ENCODE measurements at regions not wholly inside any gene's neighbourhood (a gene's known extent, or its start where the extent isn't known, plus 50 kb on each side); places are given as distances from the start of the nearest gene placed in this dataset.

DNA sequence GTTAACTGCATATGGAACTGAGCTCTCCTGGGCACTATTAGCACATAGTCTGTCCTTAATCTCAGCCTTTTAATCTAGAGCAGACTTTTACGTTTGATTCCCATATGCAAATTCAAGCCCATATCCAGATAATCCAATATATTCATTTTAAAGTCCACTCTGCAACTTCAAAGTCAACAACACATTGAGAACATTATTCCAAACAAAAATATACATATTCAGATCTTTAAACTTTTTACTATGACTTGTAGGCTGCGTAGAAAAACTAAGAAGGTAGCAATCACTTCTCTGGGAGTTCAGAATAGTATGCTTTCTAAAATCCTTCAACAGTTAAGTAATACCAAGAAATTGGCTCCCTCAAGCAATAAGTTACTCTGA is 499.4 kb downstream of the SPATA31D1 start:
- H3K14ac ChIP-seq (ENCODE audit: low read length) = no peak overlapping the region
- DNase-seq (ENCODE audit: low spot score) = no peak
- no peaks in the 10 kb centered on the region for H3K27me3 ChIP-seq (ENCODE audit: control insufficient read depth in 3 of 3, insufficient read depth in 3 of 3, low read depth in 1 of 3, low read length in 3 of 3)
- H4K8ac ChIP-seq (ENCODE audit: low read depth, low read length) = no peak overlapping the region
- H3K9me3 ChIP-seq (replicated peaks in 1 of 2; ENCODE audit: control insufficient read depth in 2 of 2, insufficient read depth in 1 of 2, low read depth in 1 of 2, low read length in 2 of 2) = no peaks in the 10 kb centered on the region
- H2BK12ac ChIP-seq (ENCODE audit: low read length) = no peak overlapping the region
- H3K79me1 ChIP-seq (ENCODE audit: low read depth, low read length) = no peaks in the 10 kb centered on the region
- no peak overlapping the region for H3K4me3 ChIP-seq (ENCODE audit: low read length in 2 of 2)
- H3K4ac ChIP-seq (ENCODE audit: low read length) = no peak overlapping the region
- no peak overlapping the region for H2BK120ac ChIP-seq (ENCODE audit: low read depth, low read length)
- WGBS, 2 donors (ENCODE audit: extremely low coverage in 2 of 2, insufficient read length in 2 of 2, insufficient replicate concordance in 1 of 2) = no CpG with 5 or more reads among the region's 2 CpGs
- H3K36me3 ChIP-seq (replicated peaks in 1 of 2; ENCODE audit: control insufficient read depth in 2 of 2, insufficient read depth in 2 of 2, low read length in 2 of 2) = no peaks in the 10 kb centered on the region
- peaks cover 8 to 11% of the 10 kb centered on the region in 2 donors for H3K4me1 ChIP-seq (ENCODE audit: control insufficient read depth in 2 of 2, insufficient read depth in 1 of 2, low read depth in 1 of 2, low read length in 2 of 2)
- H2BK15ac ChIP-seq (ENCODE audit: low read length) = no peak overlapping the region
- no peak overlapping the region for H2BK5ac ChIP-seq (ENCODE audit: low read length)
- no peak overlapping the region for H3K9ac ChIP-seq (ENCODE audit: low read depth, low read length, poor library complexity)
- no peak overlapping the region for H3K18ac ChIP-seq (ENCODE audit: low read length)
- H2AK5ac ChIP-seq (ENCODE audit: low read depth, low read length) = no peak overlapping the region
- no peak overlapping the region for H3K4me2 ChIP-seq (ENCODE audit: insufficient read depth, low read length, poor library complexity, severe bottlenecking)
- H3K27ac ChIP-seq (replicated peaks; ENCODE audit: low read length) = no peak overlapping the region
- H3K23ac ChIP-seq (ENCODE audit: low read depth, low read length, poor library complexity) = no peak overlapping the region
- H4K91ac ChIP-seq (ENCODE audit: low read depth, low read length, poor library complexity) = no peak overlapping the region
- no peak overlapping the region for H2AFZ ChIP-seq (ENCODE audit: low read length)

DNA sequence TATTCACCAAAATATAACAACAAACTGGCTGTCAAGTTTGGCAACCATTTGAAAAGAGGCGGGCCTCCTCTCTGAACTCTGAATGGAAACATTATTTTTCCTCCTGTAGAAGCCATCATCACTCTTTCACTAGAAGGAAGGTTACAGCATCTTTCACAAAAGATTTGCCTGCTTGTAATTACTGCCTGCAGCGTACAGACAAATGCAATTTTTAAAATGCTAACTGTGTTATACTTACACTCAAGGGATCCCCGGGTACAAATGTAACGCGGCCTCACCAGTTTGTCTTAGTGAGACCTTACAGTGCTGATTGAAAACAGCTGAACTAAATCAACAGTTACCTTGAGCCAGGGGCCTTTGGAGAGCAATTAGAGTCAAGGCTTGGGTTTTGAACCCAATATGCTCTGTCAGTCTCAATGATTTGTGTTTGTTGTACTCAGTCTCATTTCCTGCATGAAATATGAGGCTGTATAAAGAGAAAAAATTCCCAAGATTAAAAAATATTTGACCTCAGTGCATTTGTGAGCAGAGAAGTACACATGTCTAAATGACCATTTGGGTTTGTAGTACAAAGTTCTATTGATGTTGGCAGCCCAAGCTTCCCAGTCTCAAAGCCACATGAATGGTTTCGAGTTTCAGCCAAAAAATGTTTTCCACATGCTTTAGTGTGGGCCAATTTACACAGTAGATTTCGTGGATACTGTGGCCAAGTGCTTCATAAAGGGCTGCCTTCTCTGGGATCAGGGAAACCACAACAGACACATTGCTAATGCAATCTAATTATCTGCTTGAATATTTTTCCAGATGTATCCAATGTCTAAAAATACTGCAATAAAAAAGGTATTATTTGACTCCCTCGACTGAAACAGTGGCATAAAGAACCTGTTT is 500.0 kb downstream of the SPATA31D1 start:
- Histone ChIP-seq H3K23ac (ENCODE audit: low read depth, low read length, poor library complexity) (no peak overlapping the region), H3K4me3 (ENCODE audit: low read length in 2 of 2) (no peak overlapping the region), H3K36me3 (replicated peaks in 1 of 2; ENCODE audit: control insufficient read depth in 2 of 2, insufficient read depth in 2 of 2, low read length in 2 of 2) (no peaks in the 10 kb centered on the region), H3K4me1 (ENCODE audit: control insufficient read depth in 2 of 2, insufficient read depth in 1 of 2, low read depth in 1 of 2, low read length in 2 of 2) (peaks cover 8 to 11% of the 10 kb centered on the region in 2 donors), H2AK5ac (ENCODE audit: low read depth, low read length) (no peak overlapping the region), H4K91ac (ENCODE audit: low read depth, low read length, poor library complexity) (no peak overlapping the region), H3K4me2 (ENCODE audit: insufficient read depth, low read length, poor library complexity, severe bottlenecking) (no peak overlapping the region), H2BK5ac (ENCODE audit: low read length) (no peak overlapping the region), H3K27me3 (ENCODE audit: control insufficient read depth in 3 of 3, insufficient read depth in 3 of 3, low read depth in 1 of 3, low read length in 3 of 3) (no peaks in the 10 kb centered on the region), H4K8ac (ENCODE audit: low read depth, low read length) (no peak overlapping the region), H2BK120ac (ENCODE audit: low read depth, low read length) (no peak overlapping the region), H3K79me1 (ENCODE audit: low read depth, low read length) (no peaks in the 10 kb centered on the region), H3K14ac (ENCODE audit: low read length) (no peak overlapping the region), H3K9me3 (replicated peaks in 1 of 2; ENCODE audit: control insufficient read depth in 2 of 2, insufficient read depth in 1 of 2, low read depth in 1 of 2, low read length in 2 of 2) (no peaks in the 10 kb centered on the region), H2BK12ac (ENCODE audit: low read length) (no peak overlapping the region), H2AFZ (ENCODE audit: low read length) (peak overlapping the region; percentile 60), H3K9ac (ENCODE audit: low read depth, low read length, poor library complexity) (no peak overlapping the region), H3K27ac (replicated peaks; ENCODE audit: low read length) (no peak overlapping the region), H2BK15ac (ENCODE audit: low read length) (no peak overlapping the region), H3K18ac (ENCODE audit: low read length) (no peak overlapping the region), H3K4ac (ENCODE audit: low read length) (no peak overlapping the region)
- DNase-seq (ENCODE audit: low spot score) = no peak
- WGBS, 2 donors (ENCODE audit: extremely low coverage in 2 of 2, insufficient read length in 2 of 2, insufficient replicate concordance in 1 of 2) = no CpG with 5 or more reads among the region's 8 CpGs

DNA sequence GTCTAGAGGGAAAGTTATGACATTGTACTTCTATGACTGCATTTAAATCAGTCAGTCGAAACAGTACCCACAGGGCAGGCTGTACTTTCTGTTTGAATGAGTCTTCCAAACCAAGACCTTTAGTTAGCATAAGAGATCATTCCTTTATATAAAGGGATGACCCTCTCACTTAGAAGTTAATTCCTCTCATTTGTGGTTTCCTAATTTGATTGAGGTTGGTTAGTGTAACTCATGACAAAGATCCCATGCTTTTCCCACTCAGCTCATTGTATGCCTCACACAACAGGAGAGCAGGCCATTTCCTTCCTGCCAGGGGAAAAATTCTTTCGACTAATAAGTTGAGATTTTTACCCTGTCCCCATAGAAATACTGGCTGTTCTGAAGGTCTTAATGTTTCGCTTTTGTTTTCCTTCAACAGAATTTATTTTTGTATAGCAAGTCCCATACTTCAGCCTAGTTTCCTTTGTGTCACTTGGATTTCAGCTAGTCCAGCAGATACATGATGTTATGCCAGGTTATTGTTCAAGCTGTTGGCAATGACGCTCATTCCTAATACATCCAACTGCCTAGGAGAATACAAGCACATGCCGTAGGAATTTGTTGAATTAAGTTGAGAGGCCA is 500.7 kb downstream of the SPATA31D1 start:
- H3K27me3 ChIP-seq (ENCODE audit: control insufficient read depth in 3 of 3, insufficient read depth in 3 of 3, low read depth in 1 of 3, low read length in 3 of 3) = no peaks in the 10 kb centered on the region
- H3K14ac ChIP-seq (ENCODE audit: low read length) = no peak overlapping the region
- no peak overlapping the region for H3K4me3 ChIP-seq (ENCODE audit: low read length in 2 of 2)
- no peak overlapping the region for H2BK5ac ChIP-seq (ENCODE audit: low read length)
- H3K23ac ChIP-seq (ENCODE audit: low read depth, low read length, poor library complexity) = no peak overlapping the region
- no peak overlapping the region for H3K4me2 ChIP-seq (ENCODE audit: insufficient read depth, low read length, poor library complexity, severe bottlenecking)
- no peak overlapping the region for H2AK5ac ChIP-seq (ENCODE audit: low read depth, low read length)
- H3K36me3 ChIP-seq (replicated peaks in 1 of 2; ENCODE audit: control insufficient read depth in 2 of 2, insufficient read depth in 2 of 2, low read length in 2 of 2) = no peaks in the 10 kb centered on the region
- no peak overlapping the region for H2BK12ac ChIP-seq (ENCODE audit: low read length)
- peak overlapping the region; percentile 60 for H2AFZ ChIP-seq (ENCODE audit: low read length)
- no peak for DNase-seq (ENCODE audit: low spot score)
- H3K27ac ChIP-seq (replicated peaks; ENCODE audit: low read length) = no peak overlapping the region
- H3K4me1 ChIP-seq (ENCODE audit: control insufficient read depth in 2 of 2, insufficient read depth in 1 of 2, low read depth in 1 of 2, low read length in 2 of 2) = peaks cover 8 to 11% of the 10 kb centered on the region in 2 donors
- no peaks in the 10 kb centered on the region for H3K9me3 ChIP-seq (replicated peaks in 1 of 2; ENCODE audit: control insufficient read depth in 2 of 2, insufficient read depth in 1 of 2, low read depth in 1 of 2, low read length in 2 of 2)
- no peak overlapping the region for H2BK15ac ChIP-seq (ENCODE audit: low read length)
- no peak overlapping the region for H3K9ac ChIP-seq (ENCODE audit: low read depth, low read length, poor library complexity)
- no peak overlapping the region for H3K18ac ChIP-seq (ENCODE audit: low read length)
- no peak overlapping the region for H4K8ac ChIP-seq (ENCODE audit: low read depth, low read length)
- no CpG with 5 or more reads among the region's 5 CpGs for WGBS, 2 donors (ENCODE audit: extremely low coverage in 2 of 2, insufficient read length in 2 of 2, insufficient replicate concordance in 1 of 2)
- H3K4ac ChIP-seq (ENCODE audit: low read length) = no peak overlapping the region
- no peak overlapping the region for H2BK120ac ChIP-seq (ENCODE audit: low read depth, low read length)
- H4K91ac ChIP-seq (ENCODE audit: low read depth, low read length, poor library complexity) = no peak overlapping the region
- H3K79me1 ChIP-seq (ENCODE audit: low read depth, low read length) = no peaks in the 10 kb centered on the region

DNA sequence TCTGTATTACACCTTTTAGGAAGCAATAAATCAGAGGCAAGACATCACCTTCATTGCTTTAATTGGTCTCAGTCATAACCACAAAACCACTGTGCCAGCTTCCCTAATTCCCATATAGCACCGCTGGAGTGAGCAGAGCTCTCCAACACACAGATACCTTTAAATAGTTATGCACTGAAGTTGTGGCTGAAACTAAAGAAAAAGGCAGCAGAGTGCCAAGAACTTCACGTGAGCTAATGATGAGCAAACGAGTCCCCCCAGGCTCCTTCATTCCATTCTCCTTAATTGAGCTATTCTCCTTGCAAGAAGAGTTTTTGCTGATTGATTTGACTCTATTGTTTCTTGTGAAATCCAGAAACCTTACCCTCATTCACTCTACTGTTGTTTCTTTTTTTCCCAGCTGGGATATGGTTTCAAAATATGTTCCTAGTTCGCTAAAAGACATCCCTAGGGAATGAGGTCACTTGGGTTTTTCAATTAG is 501.5 kb downstream of the SPATA31D1 start:
- DNase-seq (ENCODE audit: low spot score) = no peak
- Histone ChIP-seq H2BK15ac (ENCODE audit: low read length) (no peak overlapping the region), H3K18ac (ENCODE audit: low read length) (no peak overlapping the region), H2AK5ac (ENCODE audit: low read depth, low read length) (no peak overlapping the region), H3K14ac (ENCODE audit: low read length) (no peak overlapping the region), H2BK120ac (ENCODE audit: low read depth, low read length) (no peak overlapping the region), H2BK12ac (ENCODE audit: low read length) (no peak overlapping the region), H3K27ac (replicated peaks; ENCODE audit: low read length) (peak overlapping the region; percentile 5), H3K4me1 (ENCODE audit: control insufficient read depth in 2 of 2, insufficient read depth in 1 of 2, low read depth in 1 of 2, low read length in 2 of 2) (peaks cover 8 to 11% of the 10 kb centered on the region in 2 donors), H3K4me2 (ENCODE audit: insufficient read depth, low read length, poor library complexity, severe bottlenecking) (no peak overlapping the region), H3K9ac (ENCODE audit: low read depth, low read length, poor library complexity) (no peak overlapping the region), H3K27me3 (ENCODE audit: control insufficient read depth in 3 of 3, insufficient read depth in 3 of 3, low read depth in 1 of 3, low read length in 3 of 3) (no peaks in the 10 kb centered on the region), H3K79me1 (ENCODE audit: low read depth, low read length) (no peaks in the 10 kb centered on the region), H3K4ac (ENCODE audit: low read length) (no peak overlapping the region), H2AFZ (ENCODE audit: low read length) (no peak overlapping the region), H4K91ac (ENCODE audit: low read depth, low read length, poor library complexity) (no peak overlapping the region), H3K9me3 (replicated peaks in 1 of 2; ENCODE audit: control insufficient read depth in 2 of 2, insufficient read depth in 1 of 2, low read depth in 1 of 2, low read length in 2 of 2) (no peaks in the 10 kb centered on the region), H4K8ac (ENCODE audit: low read depth, low read length) (no peak overlapping the region), H3K23ac (ENCODE audit: low read depth, low read length, poor library complexity) (no peak overlapping the region), H3K36me3 (replicated peaks in 1 of 2; ENCODE audit: control insufficient read depth in 2 of 2, insufficient read depth in 2 of 2, low read length in 2 of 2) (no peaks in the 10 kb centered on the region), H2BK5ac (ENCODE audit: low read length) (no peak overlapping the region), H3K4me3 (ENCODE audit: low read length in 2 of 2) (no peak overlapping the region)
- WGBS, 2 donors (ENCODE audit: extremely low coverage in 2 of 2, insufficient read length in 2 of 2, insufficient replicate concordance in 1 of 2) = no CpG with 5 or more reads among the region's 4 CpGs
